Stimulated activated naive CD8-positive, alpha-beta T cell treated with anti-CD3 and anti-CD28 coated beads, Interleukin-15, Interleukin-2, amounts not matched to agents 100 ng/mL and 50 ng/mL, for 24 hours (primary cell): ENCODE measurements at regions not wholly inside any gene's neighbourhood (a gene's known extent, or its start where the extent isn't known, plus 50 kb on each side); places are given as distances from the start of the nearest gene placed in this dataset.

Experiments
- H3K27ac Mint-ChIP-seq: one replicate; pipeline ENCODE4 v1.8.0; 2021; ENCODE audit warnings: mild to moderate bottlenecking, mixed read lengths
- H3K27me3 Mint-ChIP-seq: one replicate; pipeline ENCODE4 v1.8.0; 2021; ENCODE audit warnings: mixed read lengths
- H3K36me3 Mint-ChIP-seq: one replicate; pipeline ENCODE4 v1.8.0; 2021; ENCODE audit warnings: low read depth, mixed read lengths
- H3K4me1 Mint-ChIP-seq: one replicate; pipeline ENCODE4 v1.8.0; 2021; ENCODE audit warnings: low read depth, mixed read lengths
- H3K4me3 Mint-ChIP-seq: one replicate; pipeline ENCODE4 v1.8.0; 2021; ENCODE audit warnings: mild to moderate bottlenecking, mixed read lengths
- H3K9me3 Mint-ChIP-seq: one replicate; pipeline ENCODE4 v1.8.0; 2021; ENCODE audit warnings: mixed read lengths

DNA sequence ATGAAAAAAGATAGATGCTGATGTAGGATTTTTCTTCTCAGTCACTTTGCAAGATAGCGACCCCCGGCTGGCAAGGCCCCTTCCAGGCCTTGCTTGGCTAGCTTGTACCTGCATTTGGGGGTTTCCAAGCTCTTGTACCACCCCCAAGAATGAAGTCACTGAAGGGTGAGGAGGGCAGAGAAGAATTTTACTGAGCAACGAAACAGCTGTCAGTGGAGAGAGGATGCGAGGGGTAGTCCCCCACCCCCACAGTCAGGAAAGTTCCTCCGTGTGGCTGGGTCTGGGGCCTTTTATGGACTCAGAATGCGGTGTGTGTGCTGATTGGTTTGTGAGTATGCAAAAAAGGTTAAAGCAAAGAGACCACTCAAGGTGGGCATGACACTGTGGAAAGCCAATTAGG, 382.0 kb downstream of the GPD2 start:
- Mint-ChIP-seq H3K4me1 (peaks cover 3% of the 10 kb centered on the region), H3K27me3 (peaks cover 4% of the 10 kb centered on the region), H3K9me3 (no peaks in the 10 kb centered on the region), H3K4me3 (no peak overlapping the region), H3K36me3 (no peaks in the 10 kb centered on the region), H3K27ac (no peak overlapping the region)

DNA sequence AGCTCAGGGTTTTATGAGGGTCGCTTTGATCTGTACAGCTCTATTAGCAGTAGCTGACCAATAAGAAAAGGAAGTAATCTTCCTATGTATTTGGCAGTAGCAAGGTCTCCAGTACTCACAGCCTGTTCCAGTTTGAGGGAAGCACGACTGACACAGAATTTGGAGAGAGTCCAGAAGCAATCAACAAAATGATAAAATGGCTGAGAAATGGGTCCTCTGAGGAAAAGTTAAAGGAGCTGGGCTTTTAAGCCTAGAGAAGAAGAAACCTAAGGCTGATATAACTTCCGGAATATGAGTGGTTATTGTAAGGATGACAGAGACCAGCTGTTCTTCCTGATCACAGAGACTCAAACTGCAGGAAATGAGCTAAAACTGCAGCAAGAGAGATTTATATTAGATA, 382.8 kb downstream of the GPD2 start:
- Mint-ChIP-seq H3K27me3 (peaks cover 3% of the 10 kb centered on the region), H3K36me3 (no peaks in the 10 kb centered on the region), H3K4me3 (no peak overlapping the region), H3K27ac (no peak overlapping the region), H3K4me1 (peaks cover 3% of the 10 kb centered on the region), H3K9me3 (no peaks in the 10 kb centered on the region)

DNA sequence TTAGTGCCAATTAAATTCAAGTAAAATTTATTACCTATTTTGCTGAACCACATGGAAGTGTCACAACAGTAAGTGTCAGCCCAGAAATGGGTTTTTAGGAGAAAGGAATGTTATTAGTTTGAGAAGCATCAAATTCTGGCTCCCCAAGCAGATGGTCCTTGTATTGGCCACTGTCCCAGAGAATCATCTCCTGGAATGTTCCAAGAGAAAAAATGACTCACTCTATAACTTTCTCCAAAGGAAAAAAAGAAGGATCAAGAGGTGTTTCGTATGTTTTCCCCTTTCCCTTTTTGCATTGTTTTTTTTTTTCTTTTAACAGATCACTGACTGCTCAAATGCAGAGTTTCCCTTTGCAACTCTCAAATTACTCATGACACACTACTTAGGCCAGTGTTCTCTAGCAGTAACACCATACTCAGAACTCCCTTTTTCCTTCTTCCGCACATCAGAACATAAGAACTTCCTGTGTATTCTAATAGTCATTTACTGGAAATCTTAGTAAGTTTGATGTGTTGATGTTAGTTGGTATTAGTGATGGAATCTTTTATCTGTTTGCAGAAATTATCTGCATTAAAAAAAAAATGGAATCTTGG, 390.3 kb downstream of the GPD2 start:
- Mint-ChIP-seq H3K27me3 (no peaks in the 10 kb centered on the region), H3K36me3 (no peaks in the 10 kb centered on the region), H3K27ac (no peak overlapping the region), H3K4me3 (no peak overlapping the region), H3K9me3 (no peaks in the 10 kb centered on the region), H3K4me1 (no peaks in the 10 kb centered on the region)

DNA sequence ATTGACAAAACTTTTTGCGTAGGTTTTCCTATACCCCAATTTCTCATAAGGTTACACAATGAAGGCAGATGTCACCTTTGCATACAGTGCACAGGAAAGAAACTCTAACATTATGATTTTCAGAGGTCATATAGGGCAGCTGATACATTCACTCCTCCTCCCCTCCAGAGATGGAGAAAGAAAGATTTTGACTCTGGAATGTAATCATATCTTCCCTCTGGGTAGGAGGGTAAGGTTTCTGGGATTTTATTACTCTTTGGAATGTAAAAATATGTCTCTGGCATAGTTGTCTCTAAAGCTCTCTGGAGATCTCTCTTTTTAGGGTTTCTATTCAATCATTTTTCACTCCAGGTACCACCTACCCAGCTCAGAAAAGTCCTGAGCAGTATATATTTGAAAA, 398.3 kb downstream of the GPD2 start:
- no peaks in the 10 kb centered on the region for H3K27me3 Mint-ChIP-seq

DNA sequence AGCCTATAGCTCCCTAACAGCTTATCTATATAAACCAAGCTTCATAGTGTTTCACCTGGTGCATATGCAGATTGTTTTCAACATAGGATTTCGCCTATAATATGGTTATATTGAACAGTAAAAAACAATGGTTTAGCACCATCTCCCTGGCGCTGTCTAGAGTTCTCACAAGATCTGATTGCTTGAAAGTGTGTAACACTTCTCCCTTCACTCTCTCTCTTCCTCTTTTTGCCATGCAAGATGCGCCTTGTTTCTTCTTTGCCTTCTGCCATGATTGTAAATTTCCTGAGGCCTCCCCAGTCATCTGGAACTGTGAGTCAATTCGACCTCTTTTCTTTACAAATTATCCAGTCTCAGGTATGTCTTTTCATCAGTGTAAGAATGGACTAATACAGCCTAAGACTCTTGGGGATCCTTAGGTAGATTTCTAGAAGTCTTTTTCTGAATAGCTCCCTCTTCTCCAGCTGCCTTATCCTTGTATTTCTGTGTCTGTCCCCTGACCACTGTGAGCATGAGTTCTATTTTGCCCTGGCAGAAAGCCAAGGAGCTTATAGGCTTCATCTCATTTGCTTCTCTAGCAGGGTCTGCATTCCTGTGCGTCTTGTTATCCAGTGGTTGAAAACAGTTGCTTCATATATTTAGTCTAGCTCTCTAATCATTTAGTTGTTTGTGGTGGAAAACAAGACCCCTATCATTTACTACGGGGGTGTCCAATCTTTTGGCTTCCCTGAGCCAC, 401.6 kb downstream of the GPD2 start:
- no peak overlapping the region for H3K4me3 Mint-ChIP-seq
- no peak overlapping the region for H3K27ac Mint-ChIP-seq
- no peaks in the 10 kb centered on the region for H3K9me3 Mint-ChIP-seq
- no peaks in the 10 kb centered on the region for H3K36me3 Mint-ChIP-seq
- no peaks in the 10 kb centered on the region for H3K4me1 Mint-ChIP-seq
- no peaks in the 10 kb centered on the region for H3K27me3 Mint-ChIP-seq

More for the DNA sequence above, 398.3 kb downstream of the GPD2 start:
- Mint-ChIP-seq H3K4me1 (no peaks in the 10 kb centered on the region), H3K36me3 (no peaks in the 10 kb centered on the region), H3K4me3 (no peak overlapping the region), H3K27ac (no peak overlapping the region), H3K9me3 (no peaks in the 10 kb centered on the region)

DNA sequence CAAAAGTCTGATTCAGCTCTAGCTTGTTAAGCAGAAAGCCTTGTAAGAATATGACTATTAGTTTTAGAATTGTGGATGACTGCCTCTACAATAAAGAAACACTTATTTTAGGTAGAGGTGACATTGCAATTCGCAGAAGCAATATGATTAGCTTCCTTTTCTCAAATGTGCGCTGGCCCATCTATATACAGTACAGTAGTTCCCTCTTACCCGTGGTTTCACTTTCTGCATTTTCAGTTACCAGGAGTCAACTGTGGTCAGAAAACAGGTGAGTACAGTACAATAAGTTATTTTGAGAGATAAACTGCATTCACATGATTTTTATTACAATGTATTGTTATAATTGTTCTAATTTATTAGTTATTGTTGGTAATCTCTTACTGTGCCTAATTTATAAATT, 405.1 kb downstream of the GPD2 start:
- Mint-ChIP-seq H3K4me3 (no peak overlapping the region), H3K27ac (no peak overlapping the region), H3K9me3 (no peaks in the 10 kb centered on the region), H3K36me3 (no peaks in the 10 kb centered on the region), H3K4me1 (no peaks in the 10 kb centered on the region), H3K27me3 (no peaks in the 10 kb centered on the region)

DNA sequence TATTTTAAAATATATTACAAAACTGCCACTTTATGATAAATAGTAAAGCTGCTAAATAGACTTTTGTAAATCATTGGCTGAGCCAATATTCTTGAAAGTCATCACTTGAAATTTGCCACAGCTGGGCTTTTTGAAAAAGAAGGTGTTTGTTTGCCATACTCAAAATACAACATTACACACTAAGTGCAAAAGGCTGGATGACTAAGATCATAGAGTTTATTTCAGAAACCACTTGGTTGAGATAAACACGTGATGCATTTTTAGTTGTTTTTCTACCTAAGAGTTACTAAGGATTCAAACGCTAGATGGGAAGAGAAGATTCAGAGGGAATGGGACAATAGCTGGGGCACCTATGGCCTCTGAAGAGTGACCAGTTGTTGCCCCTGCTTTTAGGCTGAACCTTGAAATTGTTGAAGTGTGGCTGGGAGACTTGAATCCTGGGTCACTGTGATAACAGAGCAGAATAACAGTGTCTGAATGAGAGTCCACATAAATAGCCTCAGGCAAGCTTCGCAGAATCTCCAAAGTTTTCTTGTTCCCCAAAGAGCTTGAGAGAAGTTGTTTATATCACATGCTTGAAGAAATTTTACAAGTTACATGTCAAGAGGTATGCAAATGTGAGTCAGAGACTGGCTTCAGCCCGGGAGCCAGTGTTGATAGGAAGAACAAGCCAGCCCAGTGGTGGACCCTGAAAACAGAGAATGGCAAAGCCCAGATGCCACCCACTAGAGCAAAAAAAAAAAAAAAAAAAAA, 409.8 kb downstream of the GPD2 start:
- H3K4me1 Mint-ChIP-seq = no peaks in the 10 kb centered on the region

DNA sequence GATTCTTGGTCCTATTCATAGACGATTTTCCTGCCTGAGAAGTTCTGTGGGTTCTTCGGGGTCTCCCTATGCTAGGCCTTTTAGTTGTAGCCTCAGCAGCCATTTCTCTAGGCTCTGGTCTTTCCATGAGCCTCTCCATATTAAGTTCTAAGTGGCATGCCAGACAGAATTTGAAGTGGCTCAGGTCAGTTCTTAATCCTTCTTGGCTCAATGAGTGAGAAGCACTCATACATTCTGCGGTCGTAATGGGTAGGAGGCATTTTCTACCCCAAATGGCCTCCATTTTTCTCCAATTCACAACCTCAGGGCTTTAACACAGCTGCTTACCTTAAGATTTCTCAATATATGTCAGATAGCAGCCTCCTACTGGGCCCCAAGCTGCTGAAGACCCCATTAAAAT, 405.3 kb upstream of the GALNT5 start:
- Mint-ChIP-seq H3K36me3 (no peaks in the 10 kb centered on the region), H3K27ac (no peak overlapping the region), H3K4me3 (no peak overlapping the region), H3K9me3 (no peaks in the 10 kb centered on the region), H3K27me3 (no peaks in the 10 kb centered on the region), H3K4me1 (no peaks in the 10 kb centered on the region)

More for the DNA sequence above, 409.8 kb downstream of the GPD2 start:
- Mint-ChIP-seq H3K27ac (no peak overlapping the region), H3K36me3 (no peaks in the 10 kb centered on the region), H3K9me3 (no peaks in the 10 kb centered on the region), H3K27me3 (no peaks in the 10 kb centered on the region), H3K4me3 (no peak overlapping the region)

DNA sequence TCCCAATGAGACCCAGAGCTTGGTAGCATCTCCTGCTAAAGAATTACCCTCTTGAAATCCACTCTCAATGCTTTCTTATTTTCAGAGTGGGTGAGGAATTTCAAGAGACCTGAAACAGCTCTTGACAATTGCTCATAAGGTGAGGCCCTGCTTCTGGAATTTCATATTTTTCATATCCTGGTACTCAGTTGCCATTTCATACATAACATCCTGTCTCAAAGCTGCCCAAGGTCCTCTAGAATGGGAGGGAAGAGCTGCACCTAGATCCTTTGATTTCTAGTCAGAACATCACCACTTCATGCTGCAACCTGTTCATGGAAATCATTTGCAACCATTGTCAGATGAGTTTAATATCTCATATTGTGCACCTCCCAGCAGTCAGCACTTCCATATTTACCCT, 404.8 kb upstream of the GALNT5 start:
- Mint-ChIP-seq H3K27ac (no peak overlapping the region), H3K27me3 (no peaks in the 10 kb centered on the region), H3K9me3 (no peaks in the 10 kb centered on the region), H3K4me3 (no peak overlapping the region), H3K36me3 (no peaks in the 10 kb centered on the region), H3K4me1 (no peaks in the 10 kb centered on the region)

DNA sequence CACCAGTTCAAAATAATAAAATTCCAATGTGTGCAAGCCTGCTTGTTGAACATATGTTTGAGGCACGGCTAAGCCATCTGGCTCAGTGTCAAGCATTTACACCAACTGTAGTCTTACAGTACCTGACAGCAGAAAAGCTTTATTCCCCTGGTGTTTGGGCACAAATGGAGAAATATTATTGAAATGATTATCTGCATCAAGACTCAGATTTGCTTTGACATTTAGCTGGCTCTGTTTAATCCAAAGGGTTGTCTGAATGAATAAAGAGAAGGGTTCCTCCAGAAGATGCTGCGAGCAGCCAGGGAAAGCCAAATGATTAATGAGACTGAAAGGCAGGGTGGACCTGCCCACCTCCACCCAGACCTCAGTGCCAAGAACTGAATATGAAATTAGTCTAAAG, 393.2 kb upstream of the GALNT5 start:
- H3K4me3 Mint-ChIP-seq = no peak overlapping the region
- no peak overlapping the region for H3K27ac Mint-ChIP-seq
- no peaks in the 10 kb centered on the region for H3K27me3 Mint-ChIP-seq
- H3K36me3 Mint-ChIP-seq = no peaks in the 10 kb centered on the region
- no peaks in the 10 kb centered on the region for H3K9me3 Mint-ChIP-seq
- no peaks in the 10 kb centered on the region for H3K4me1 Mint-ChIP-seq

DNA sequence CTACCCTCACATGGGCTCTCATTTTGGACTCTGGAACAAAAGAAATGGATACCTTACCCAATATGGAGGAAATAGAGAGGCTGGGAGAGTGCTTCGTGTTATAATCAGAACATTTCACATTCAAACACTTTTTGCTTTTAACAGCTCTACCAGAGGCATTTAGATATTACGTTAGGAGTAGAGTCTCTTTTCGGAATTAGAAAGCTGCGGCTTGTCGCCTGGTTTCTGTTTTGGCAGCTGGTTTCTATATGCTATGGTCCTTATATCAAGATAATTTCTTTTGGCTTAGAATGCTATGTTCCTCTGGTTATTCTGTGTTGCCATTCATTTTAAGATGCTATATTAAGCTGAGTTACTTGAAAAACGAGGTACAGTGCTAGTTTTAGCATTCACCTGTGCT, 392.8 kb upstream of the GALNT5 start:
- no peaks in the 10 kb centered on the region for H3K9me3 Mint-ChIP-seq
- no peak overlapping the region for H3K4me3 Mint-ChIP-seq
- H3K4me1 Mint-ChIP-seq = no peaks in the 10 kb centered on the region
- no peak overlapping the region for H3K27ac Mint-ChIP-seq
- no peaks in the 10 kb centered on the region for H3K27me3 Mint-ChIP-seq
- no peaks in the 10 kb centered on the region for H3K36me3 Mint-ChIP-seq

DNA sequence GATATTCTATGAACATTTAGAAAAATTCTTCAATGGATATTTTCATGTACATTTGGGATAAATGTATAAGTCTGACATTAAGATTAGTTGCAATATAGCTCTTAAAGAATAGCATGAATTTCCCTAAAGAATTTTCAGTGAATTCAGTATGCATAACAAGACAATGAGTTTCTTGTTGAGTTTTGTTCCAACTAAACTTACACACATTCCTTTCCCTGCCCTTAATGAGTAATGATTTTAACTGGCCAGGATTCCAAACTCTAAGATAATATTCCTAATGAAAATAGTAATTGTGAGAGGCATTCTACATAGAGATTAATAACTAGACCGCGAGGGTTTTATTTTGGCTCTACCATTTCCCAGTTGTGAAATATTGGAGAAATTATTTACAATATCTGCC, 390.3 kb upstream of the GALNT5 start:
- no peaks in the 10 kb centered on the region for H3K9me3 Mint-ChIP-seq
- H3K4me3 Mint-ChIP-seq = no peak overlapping the region
- no peaks in the 10 kb centered on the region for H3K36me3 Mint-ChIP-seq
- no peaks in the 10 kb centered on the region for H3K4me1 Mint-ChIP-seq
- H3K27me3 Mint-ChIP-seq = no peaks in the 10 kb centered on the region
- no peak overlapping the region for H3K27ac Mint-ChIP-seq

DNA sequence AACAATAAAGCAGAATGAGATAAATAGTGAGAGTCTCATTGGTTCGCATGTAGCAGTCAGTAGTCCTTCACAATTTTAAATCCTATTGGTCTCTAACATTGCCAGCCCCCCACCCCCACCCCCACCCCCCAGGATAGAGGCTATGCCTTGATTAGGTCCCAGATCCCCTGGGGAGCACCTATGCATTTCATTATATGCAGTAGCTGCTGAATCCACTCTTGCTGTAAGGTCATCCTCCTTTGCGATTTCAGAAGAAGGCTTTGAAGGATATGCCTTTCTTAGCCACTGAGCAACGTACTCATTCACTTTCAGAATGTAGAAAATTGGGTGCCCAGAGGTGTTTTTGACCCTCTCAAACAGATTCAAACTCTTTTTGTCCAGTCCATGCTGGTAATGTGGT, 382.8 kb upstream of the GALNT5 start:
- Mint-ChIP-seq H3K9me3 (no peaks in the 10 kb centered on the region), H3K36me3 (no peaks in the 10 kb centered on the region), H3K27me3 (no peaks in the 10 kb centered on the region), H3K4me3 (no peak overlapping the region), H3K27ac (no peak overlapping the region), H3K4me1 (no peaks in the 10 kb centered on the region)

DNA sequence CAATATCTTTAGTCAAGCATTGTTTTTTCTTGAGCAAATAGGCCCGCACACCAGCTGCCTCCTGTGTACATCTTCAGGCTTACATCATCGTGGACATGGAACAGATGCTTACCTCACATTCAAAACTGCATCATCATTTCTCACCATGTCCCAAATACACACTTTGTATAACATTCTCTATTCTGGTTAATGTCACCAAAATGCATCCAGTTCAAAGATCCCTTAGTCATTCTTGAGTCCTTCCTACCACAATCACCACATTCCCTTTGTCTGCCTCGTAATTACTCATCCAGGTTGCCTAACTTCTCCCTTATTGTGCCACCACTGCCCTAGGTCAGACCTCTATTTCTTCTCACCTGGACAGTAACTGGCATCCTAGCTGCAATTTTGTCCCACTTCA, 373.7 kb upstream of the GALNT5 start:
- no peaks in the 10 kb centered on the region for H3K9me3 Mint-ChIP-seq
- no peaks in the 10 kb centered on the region for H3K36me3 Mint-ChIP-seq
- peaks cover 7% of the 10 kb centered on the region for H3K27me3 Mint-ChIP-seq
- no peak overlapping the region for H3K4me3 Mint-ChIP-seq
- H3K4me1 Mint-ChIP-seq = no peaks in the 10 kb centered on the region
- H3K27ac Mint-ChIP-seq = no peak overlapping the region

DNA sequence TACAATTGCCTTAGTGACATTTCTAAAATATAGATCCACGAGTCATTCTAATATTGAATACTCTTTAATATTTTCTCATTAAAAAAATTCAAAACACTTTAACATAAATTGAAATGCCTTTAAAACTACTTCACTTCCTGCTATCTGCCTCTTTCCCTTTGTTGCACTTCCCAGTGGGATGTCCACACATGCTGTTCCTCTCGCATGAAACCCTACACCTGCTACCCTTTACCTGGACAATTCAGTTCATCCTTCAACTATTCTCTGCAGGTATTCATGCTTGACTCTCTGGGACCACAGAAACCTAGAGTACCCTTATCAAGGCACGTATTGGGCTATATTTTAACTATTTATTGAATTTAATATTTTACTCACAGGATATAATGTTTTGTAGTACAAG, 373.3 kb upstream of the GALNT5 start:
- Mint-ChIP-seq H3K4me1 (no peaks in the 10 kb centered on the region), H3K4me3 (no peak overlapping the region), H3K27me3 (peaks cover 11% of the 10 kb centered on the region), H3K36me3 (no peaks in the 10 kb centered on the region), H3K9me3 (no peaks in the 10 kb centered on the region), H3K27ac (no peak overlapping the region)
